ENCODE measurements at regions not wholly inside any gene's neighbourhood (a gene's known extent, or its start where the extent isn't known, plus 50 kb on each side); places are given as distances from the start of the nearest gene placed in this dataset.

DNA sequence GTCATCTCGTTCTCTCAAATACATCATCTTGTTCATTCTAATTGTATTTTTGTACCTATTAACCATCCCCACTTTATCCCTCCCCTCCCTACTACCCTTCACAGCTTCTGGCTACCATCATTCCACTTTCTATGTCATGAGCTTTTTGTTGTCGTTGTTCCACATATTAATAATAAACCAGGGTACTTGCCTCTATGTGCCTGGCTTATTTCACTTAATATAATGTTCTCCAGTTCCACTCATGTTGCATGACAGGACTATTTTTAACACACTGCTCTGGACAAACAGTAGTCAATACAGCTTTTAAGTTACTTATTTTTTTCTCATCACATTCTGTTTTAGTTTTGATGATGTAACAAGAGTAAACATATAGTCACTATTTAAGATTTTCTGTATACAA is 872.3 kb downstream of the SLITRK1 start:
- TF ChIP-seq, protein P1, sequence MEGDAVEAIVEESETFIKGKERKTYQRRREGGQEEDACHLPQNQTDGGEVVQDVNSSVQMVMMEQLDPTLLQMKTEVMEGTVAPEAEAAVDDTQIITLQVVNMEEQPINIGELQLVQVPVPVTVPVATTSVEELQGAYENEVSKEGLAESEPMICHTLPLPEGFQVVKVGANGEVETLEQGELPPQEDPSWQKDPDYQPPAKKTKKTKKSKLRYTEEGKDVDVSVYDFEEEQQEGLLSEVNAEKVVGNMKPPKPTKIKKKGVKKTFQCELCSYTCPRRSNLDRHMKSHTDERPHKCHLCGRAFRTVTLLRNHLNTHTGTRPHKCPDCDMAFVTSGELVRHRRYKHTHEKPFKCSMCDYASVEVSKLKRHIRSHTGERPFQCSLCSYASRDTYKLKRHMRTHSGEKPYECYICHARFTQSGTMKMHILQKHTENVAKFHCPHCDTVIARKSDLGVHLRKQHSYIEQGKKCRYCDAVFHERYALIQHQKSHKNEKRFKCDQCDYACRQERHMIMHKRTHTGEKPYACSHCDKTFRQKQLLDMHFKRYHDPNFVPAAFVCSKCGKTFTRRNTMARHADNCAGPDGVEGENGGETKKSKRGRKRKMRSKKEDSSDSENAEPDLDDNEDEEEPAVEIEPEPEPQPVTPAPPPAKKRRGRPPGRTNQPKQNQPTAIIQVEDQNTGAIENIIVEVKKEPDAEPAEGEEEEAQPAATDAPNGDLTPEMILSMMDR (conservative IDR thresholded peaks at IDR 0.05; ENCODE audit: low read depth, low read length) = no peak
- no peak overlapping the region for H3K4me3 ChIP-seq (ENCODE audit: low read length)
- DNase-seq (ENCODE audit: low read depth) = no peak

GRCh38 chr13:83008212-83008929 is 873.9 kb downstream of the SLITRK1 start:
- H3K4me3 ChIP-seq (ENCODE audit: low read length) = no peak overlapping the region
- no peak for DNase-seq (ENCODE audit: low read depth)
- TF ChIP-seq, protein P1 (conservative IDR thresholded peaks at IDR 0.05; ENCODE audit: low read depth, low read length) = no peak

DNA sequence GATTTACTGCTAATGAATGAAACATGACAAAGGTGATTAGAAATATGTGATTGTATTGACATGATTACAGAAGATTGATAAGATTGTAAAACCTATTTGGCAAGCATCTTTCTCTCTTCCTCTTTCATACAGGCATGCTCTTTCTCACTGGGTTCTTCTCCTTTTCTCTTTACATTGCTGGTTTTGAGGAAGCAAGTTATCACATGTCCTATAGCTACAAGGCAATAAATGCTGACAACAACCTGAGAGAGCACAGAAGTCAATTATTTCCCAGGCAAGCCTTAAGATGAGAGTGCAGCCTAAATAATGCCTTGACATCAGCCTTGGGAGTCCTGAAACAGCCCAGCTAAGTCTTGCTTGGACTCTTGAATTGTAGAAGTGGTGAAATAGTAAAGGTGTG is 875.0 kb downstream of the SLITRK1 start:
- DNase-seq (ENCODE audit: low read depth) = no peak
- no peak overlapping the region for H3K4me3 ChIP-seq (ENCODE audit: low read length)
- TF ChIP-seq, protein P1 (conservative IDR thresholded peaks at IDR 0.05; ENCODE audit: low read depth, low read length) = no peak

- no peak overlapping the region for H3K4me3 ChIP-seq (ENCODE audit: low read length)
- TF ChIP-seq, protein P1 (conservative IDR thresholded peaks at IDR 0.05; ENCODE audit: low read depth, low read length) = no peak
Measured at GRCh38 chr13:83003185-83003584, 879.1 kb downstream of the SLITRK1 start.

DNA sequence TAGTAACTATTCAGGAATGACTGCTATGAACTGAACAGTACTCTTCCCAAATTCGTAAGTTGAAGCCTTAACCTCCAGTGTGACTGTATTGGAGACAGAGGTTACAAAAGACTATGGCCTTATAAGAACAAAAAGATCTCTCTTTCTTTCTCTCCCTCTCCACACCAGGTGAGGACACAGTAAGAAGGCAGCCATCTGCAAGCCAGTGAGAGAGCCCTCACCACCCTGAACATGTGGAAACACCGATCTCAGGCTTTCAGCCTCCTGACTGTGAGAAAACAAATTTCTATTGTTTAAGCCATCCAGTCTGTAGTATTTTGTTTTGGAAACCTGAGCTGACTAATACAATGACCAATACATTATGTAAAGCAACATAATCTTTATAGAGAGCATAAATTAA is 888.9 kb downstream of the SLITRK1 start:
- DNase-seq (ENCODE audit: low read depth) = no peak
- no peak overlapping the region for H3K4me3 ChIP-seq (ENCODE audit: low read length)
- TF ChIP-seq, protein P1 (conservative IDR thresholded peaks at IDR 0.05; ENCODE audit: low read depth, low read length) = no peak

More at GRCh38 chr13:83003185-83003584, 879.1 kb downstream of the SLITRK1 start:
- DNase-seq (ENCODE audit: low read depth) = no peak

DNA sequence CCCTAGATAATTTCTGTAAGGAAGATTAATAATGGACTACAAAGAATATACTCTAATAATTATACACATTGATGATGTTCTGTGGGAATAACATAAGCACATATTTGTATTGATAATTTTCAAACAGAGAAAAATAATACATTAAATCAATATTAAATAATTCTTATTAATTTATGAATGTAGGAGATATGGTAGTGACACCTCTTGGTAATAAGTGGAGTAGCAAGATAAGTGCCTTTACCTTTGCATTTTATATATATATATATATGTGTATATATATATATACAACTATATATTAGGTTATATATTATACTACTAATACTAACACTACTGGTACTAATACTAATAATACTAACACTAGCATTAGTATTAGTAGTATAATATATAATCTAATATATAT is 905.8 kb downstream of the SLITRK1 start:
- DNase-seq (ENCODE audit: low read depth) = no peak
- H3K4me3 ChIP-seq (ENCODE audit: low read length) = no peak overlapping the region
- TF ChIP-seq, protein P1 (conservative IDR thresholded peaks at IDR 0.05; ENCODE audit: low read depth, low read length) = peak; percentile 26
